ENCODE measurements at regions not wholly inside any gene's neighbourhood (a gene's known extent, or its start where the extent isn't known, plus 50 kb on each side); places are given as distances from the start of the nearest gene placed in this dataset.

GRCh38 chr9:126204708-126205225 is 121.9 kb upstream of the MVB12B start:
- peaks cover 9% of the 10 kb centered on the region for H3K9me3 ChIP-seq (ENCODE audit: control insufficient read depth, low read depth, low read length)
- no peak overlapping the region for H3K4me3 ChIP-seq (ENCODE audit: low read length)
- no peaks in the 10 kb centered on the region for H3K4me1 ChIP-seq (ENCODE audit: control insufficient read depth, insufficient read depth, low read length)
- WGBS (ENCODE audit: insufficient coverage, low lambda C conversion rate) = no CpG with 5 or more reads among the region's 2 CpGs
- H3K36me3 ChIP-seq (ENCODE audit: control insufficient read depth, insufficient read depth, low read length) = no peaks in the 10 kb centered on the region
- peaks cover 5% of the 10 kb centered on the region for H3K27me3 ChIP-seq (ENCODE audit: control insufficient read depth, insufficient read depth, low read length)
- no peak overlapping the region for H3K27ac ChIP-seq (ENCODE audit: low read length)
- no peak for DNase-seq

GRCh38 chr9:126205265-126205664 is 121.4 kb upstream of the MVB12B start:
- Histone ChIP-seq H3K27ac (ENCODE audit: low read length) (no peak overlapping the region), H3K4me3 (ENCODE audit: low read length) (no peak overlapping the region), H3K4me1 (ENCODE audit: control insufficient read depth, insufficient read depth, low read length) (no peaks in the 10 kb centered on the region), H3K36me3 (ENCODE audit: control insufficient read depth, insufficient read depth, low read length) (no peaks in the 10 kb centered on the region), H3K9me3 (ENCODE audit: control insufficient read depth, low read depth, low read length) (peaks cover 9% of the 10 kb centered on the region), H3K27me3 (ENCODE audit: control insufficient read depth, insufficient read depth, low read length) (peaks cover 5% of the 10 kb centered on the region)
- no CpG with 5 or more reads among the region's 7 CpGs for WGBS (ENCODE audit: insufficient coverage, low lambda C conversion rate)
- no peak for DNase-seq

GRCh38 chr9:126205845-126206498 is 120.7 kb upstream of the MVB12B start:
- Histone ChIP-seq H3K4me3 (ENCODE audit: low read length) (no peak overlapping the region), H3K27me3 (ENCODE audit: control insufficient read depth, insufficient read depth, low read length) (peaks cover 5% of the 10 kb centered on the region), H3K4me1 (ENCODE audit: control insufficient read depth, insufficient read depth, low read length) (no peaks in the 10 kb centered on the region), H3K27ac (ENCODE audit: low read length) (no peak overlapping the region), H3K9me3 (ENCODE audit: control insufficient read depth, low read depth, low read length) (peaks cover 9% of the 10 kb centered on the region), H3K36me3 (ENCODE audit: control insufficient read depth, insufficient read depth, low read length) (no peaks in the 10 kb centered on the region)
- DNase-seq = no peak
- WGBS (ENCODE audit: insufficient coverage, low lambda C conversion rate) = no CpG with 5 or more reads among the region's 22 CpGs

- Histone ChIP-seq H3K4me1 (ENCODE audit: control insufficient read depth, insufficient read depth, low read length) (no peaks in the 10 kb centered on the region), H3K4me3 (ENCODE audit: low read length) (no peak overlapping the region), H3K36me3 (ENCODE audit: control insufficient read depth, insufficient read depth, low read length) (no peaks in the 10 kb centered on the region), H3K9me3 (ENCODE audit: control insufficient read depth, low read depth, low read length) (peaks cover 9% of the 10 kb centered on the region), H3K27me3 (ENCODE audit: control insufficient read depth, insufficient read depth, low read length) (peaks cover 2% of the 10 kb centered on the region), H3K27ac (ENCODE audit: low read length) (no peak overlapping the region)
- WGBS (ENCODE audit: insufficient coverage, low lambda C conversion rate) = no CpG with 5 or more reads among the region's 5 CpGs
- no peak for DNase-seq
Measured at GRCh38 chr9:126207256-126207655, 119.4 kb upstream of the MVB12B start.

GRCh38 chr9:126208216-126208758 is 118.3 kb upstream of the MVB12B start:
- no peak for DNase-seq
- peaks cover 5% of the 10 kb centered on the region for H3K27me3 ChIP-seq (ENCODE audit: control insufficient read depth, insufficient read depth, low read length)
- WGBS (ENCODE audit: insufficient coverage, low lambda C conversion rate) = no CpG with 5 or more reads among the region's 3 CpGs
- H3K27ac ChIP-seq (ENCODE audit: low read length) = no peak overlapping the region
- no peaks in the 10 kb centered on the region for H3K36me3 ChIP-seq (ENCODE audit: control insufficient read depth, insufficient read depth, low read length)
- H3K9me3 ChIP-seq (ENCODE audit: control insufficient read depth, low read depth, low read length) = peaks cover 9% of the 10 kb centered on the region
- H3K4me1 ChIP-seq (ENCODE audit: control insufficient read depth, insufficient read depth, low read length) = no peaks in the 10 kb centered on the region
- no peak overlapping the region for H3K4me3 ChIP-seq (ENCODE audit: low read length)

DNA sequence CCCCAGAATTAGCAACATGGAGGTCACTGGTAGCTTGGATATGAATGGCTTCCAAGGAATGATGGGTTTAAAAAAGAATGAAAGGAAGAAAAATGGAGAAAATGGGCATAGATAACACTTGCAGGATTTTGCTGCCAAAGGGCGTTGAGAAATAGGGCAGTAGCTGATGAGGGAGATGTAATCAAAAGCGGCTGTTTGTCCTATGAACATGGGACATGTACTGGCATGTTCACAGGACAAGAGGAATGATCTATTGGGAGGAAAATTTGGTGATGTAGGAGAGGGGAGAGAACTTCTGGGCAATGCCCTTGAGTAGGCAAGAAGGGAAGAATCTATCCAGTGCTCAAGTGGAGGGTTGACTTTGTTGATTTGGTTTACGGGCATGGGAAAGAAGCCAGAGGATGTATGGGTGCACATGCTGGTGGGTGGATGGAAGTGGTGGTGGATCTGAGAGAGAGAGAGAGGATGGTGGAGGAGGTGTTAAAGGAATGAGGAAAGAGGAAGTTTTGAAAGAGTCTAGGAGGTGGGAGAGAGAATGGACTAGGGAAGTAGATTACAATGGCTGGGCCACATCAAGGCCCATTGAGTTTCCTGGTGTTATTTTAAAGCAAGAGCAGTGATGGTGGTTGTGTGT is 115.1 kb upstream of the MVB12B start:
- no peaks in the 10 kb centered on the region for H3K36me3 ChIP-seq (ENCODE audit: control insufficient read depth, insufficient read depth, low read length)
- H3K4me1 ChIP-seq (ENCODE audit: control insufficient read depth, insufficient read depth, low read length) = no peaks in the 10 kb centered on the region
- peaks cover 2% of the 10 kb centered on the region for H3K9me3 ChIP-seq (ENCODE audit: control insufficient read depth, low read depth, low read length)
- H3K27me3 ChIP-seq (ENCODE audit: control insufficient read depth, insufficient read depth, low read length) = peaks cover 5% of the 10 kb centered on the region
- no peak overlapping the region for H3K4me3 ChIP-seq (ENCODE audit: low read length)
- no CpG with 5 or more reads among the region's 3 CpGs for WGBS (ENCODE audit: insufficient coverage, low lambda C conversion rate)
- no peak overlapping the region for H3K27ac ChIP-seq (ENCODE audit: low read length)
- no peak for DNase-seq

DNA sequence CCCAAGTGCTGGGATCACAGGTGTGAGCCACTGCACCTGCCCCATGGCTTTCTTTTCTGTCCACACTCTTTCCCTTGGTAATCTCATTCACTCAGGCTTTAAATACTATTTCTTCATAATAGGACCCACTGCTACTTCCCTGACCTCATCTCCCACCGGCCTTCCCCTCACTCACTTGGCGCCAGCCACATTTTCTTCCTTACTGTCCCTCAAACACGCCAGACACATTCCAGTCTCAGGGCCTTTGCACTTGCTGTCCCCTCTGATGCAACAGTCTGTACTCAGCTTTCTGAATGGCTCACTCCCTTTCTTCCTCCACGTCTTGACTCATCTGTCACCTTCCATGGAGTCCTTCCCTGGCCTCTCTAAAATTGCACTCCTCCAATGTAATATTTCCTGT is 111.1 kb upstream of the MVB12B start:
- WGBS (ENCODE audit: insufficient coverage, low lambda C conversion rate) = 88% methylated on average over 4 of the region's 4 CpGs
- Histone ChIP-seq H3K4me3 (ENCODE audit: low read length) (no peak overlapping the region), H3K27ac (ENCODE audit: low read length) (no peak overlapping the region), H3K27me3 (ENCODE audit: control insufficient read depth, insufficient read depth, low read length) (peaks cover 16% of the 10 kb centered on the region), H3K9me3 (ENCODE audit: control insufficient read depth, low read depth, low read length) (peaks cover 2% of the 10 kb centered on the region), H3K36me3 (ENCODE audit: control insufficient read depth, insufficient read depth, low read length) (no peaks in the 10 kb centered on the region), H3K4me1 (ENCODE audit: control insufficient read depth, insufficient read depth, low read length) (no peaks in the 10 kb centered on the region)
- no peak for DNase-seq

GRCh38 chr9:126216826-126217225 is 109.8 kb upstream of the MVB12B start:
- DNase-seq = no peak
- WGBS (ENCODE audit: insufficient coverage, low lambda C conversion rate) = 95% methylated on average over 2 of the region's 4 CpGs
- peaks cover 2% of the 10 kb centered on the region for H3K9me3 ChIP-seq (ENCODE audit: control insufficient read depth, low read depth, low read length)

GRCh38 chr9:126217250-126217653 is 109.4 kb upstream of the MVB12B start:
- no peak for DNase-seq
- Histone ChIP-seq H3K9me3 (ENCODE audit: control insufficient read depth, low read depth, low read length) (peaks cover 2% of the 10 kb centered on the region), H3K4me1 (ENCODE audit: control insufficient read depth, insufficient read depth, low read length) (no peaks in the 10 kb centered on the region), H3K36me3 (ENCODE audit: control insufficient read depth, insufficient read depth, low read length) (no peaks in the 10 kb centered on the region), H3K27me3 (ENCODE audit: control insufficient read depth, insufficient read depth, low read length) (peaks cover 29% of the 10 kb centered on the region), H3K4me3 (ENCODE audit: low read length) (no peak overlapping the region), H3K27ac (ENCODE audit: low read length) (no peak overlapping the region)
- WGBS (ENCODE audit: insufficient coverage, low lambda C conversion rate) = no CpG with 5 or more reads among the region's 5 CpGs

More at GRCh38 chr9:126216826-126217225, 109.8 kb upstream of the MVB12B start:
- H3K4me3 ChIP-seq (ENCODE audit: low read length) = no peak overlapping the region
- H3K27me3 ChIP-seq (ENCODE audit: control insufficient read depth, insufficient read depth, low read length) = peaks cover 24% of the 10 kb centered on the region
- no peak overlapping the region for H3K27ac ChIP-seq (ENCODE audit: low read length)
- H3K4me1 ChIP-seq (ENCODE audit: control insufficient read depth, insufficient read depth, low read length) = no peaks in the 10 kb centered on the region
- H3K36me3 ChIP-seq (ENCODE audit: control insufficient read depth, insufficient read depth, low read length) = no peaks in the 10 kb centered on the region

DNA sequence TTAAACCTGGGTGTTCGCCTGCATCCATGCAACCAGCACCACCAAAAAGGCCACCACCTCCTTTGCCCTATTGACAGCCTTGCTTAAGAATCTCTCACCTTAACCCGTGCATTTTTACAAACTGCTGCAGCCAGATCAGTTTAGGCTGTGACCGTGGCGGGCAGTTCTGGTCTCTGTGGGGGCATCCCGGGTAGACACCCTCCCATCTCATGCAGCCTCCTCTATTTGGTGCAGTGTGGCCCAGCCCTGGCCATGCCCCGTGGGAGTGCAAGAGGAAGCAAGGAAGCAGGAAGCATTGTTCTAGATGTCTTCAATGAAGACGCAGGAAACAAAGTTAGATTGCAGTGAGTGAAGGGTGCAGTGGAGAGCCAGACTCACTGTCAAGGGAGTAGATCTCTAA is 108.8 kb upstream of the MVB12B start:
- no CpG with 5 or more reads among the region's 7 CpGs for WGBS (ENCODE audit: insufficient coverage, low lambda C conversion rate)
- DNase-seq = no peak
- peaks cover 34% of the 10 kb centered on the region for H3K27me3 ChIP-seq (ENCODE audit: control insufficient read depth, insufficient read depth, low read length)

More for the DNA sequence above, 108.8 kb upstream of the MVB12B start:
- Histone ChIP-seq H3K4me1 (ENCODE audit: control insufficient read depth, insufficient read depth, low read length) (no peaks in the 10 kb centered on the region), H3K27ac (ENCODE audit: low read length) (no peak overlapping the region), H3K36me3 (ENCODE audit: control insufficient read depth, insufficient read depth, low read length) (no peaks in the 10 kb centered on the region), H3K9me3 (ENCODE audit: control insufficient read depth, low read depth, low read length) (peaks cover 2% of the 10 kb centered on the region), H3K4me3 (ENCODE audit: low read length) (no peak overlapping the region)
